ENCODE measurements at regions not wholly inside any gene's neighbourhood (a gene's known extent, or its start where the extent isn't known, plus 50 kb on each side); places are given as distances from the start of the nearest gene placed in this dataset.

DNA sequence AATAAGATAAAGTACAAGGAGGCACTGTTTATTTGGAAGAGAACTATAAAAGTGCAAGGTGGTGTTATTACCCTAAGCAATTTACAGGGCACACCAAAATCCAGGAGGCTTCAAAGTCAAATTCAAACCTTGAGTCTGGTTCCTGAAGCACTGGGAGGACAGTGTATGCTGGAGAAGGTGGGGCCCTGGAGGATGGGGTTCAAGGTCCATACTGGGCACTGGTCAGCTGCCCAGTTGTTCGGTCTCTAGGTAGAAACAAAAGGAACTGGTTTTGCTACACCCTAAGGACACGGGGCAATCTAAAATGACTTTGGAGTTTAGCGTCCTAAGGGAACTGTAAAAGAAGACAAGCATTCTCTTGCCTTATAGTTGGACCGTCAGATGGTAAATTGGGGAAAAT is 78.4 kb upstream of the ELMO1 start:
- Histone ChIP-seq H3K27ac (no peak overlapping the region), H3K4me1 (no peaks in the 10 kb centered on the region), H3K36me3 (no peaks in the 10 kb centered on the region), H3K9me3 (no peaks in the 10 kb centered on the region), H3K4me3 (no peak overlapping the region), H3K27me3 (no peaks in the 10 kb centered on the region)
- no peak for DNase-seq
- TF ChIP-seq CTCF (IDR thresholded peaks at IDR 0.05) = no peak
- intact Hi-C loops (cut with DNase I; ENCODE audit: low total_unique reads) = no loop called here

DNA sequence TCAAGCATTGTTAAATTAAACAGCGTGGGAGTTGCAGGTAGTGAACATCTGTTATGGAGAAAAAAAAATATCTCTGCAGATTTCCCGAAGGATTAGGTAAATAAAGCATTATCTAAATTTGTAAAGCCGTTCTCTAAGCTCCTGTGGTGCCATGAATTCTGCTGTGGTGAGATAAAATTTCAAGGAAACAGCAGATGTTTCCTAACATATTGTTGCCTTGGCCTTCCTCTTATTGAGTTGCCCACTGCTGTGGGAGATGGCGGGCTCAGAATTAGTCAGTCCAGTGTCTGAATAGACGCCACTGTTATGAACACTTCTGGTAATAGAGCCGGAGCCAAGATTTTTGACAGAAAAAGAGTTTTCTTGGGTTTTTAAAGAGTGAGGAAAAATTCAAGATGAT is 82.6 kb upstream of the ELMO1 start:
- Histone ChIP-seq H3K27me3 (no peaks in the 10 kb centered on the region), H3K27ac (no peak overlapping the region), H3K4me3 (no peak overlapping the region), H3K9me3 (no peaks in the 10 kb centered on the region), H3K36me3 (no peaks in the 10 kb centered on the region), H3K4me1 (peaks cover 0 to 10% (median 1%) of the 10 kb centered on the region in 4 donors)
- no peak for TF ChIP-seq CTCF (IDR thresholded peaks at IDR 0.05)
- intact Hi-C loops (cut with DNase I; ENCODE audit: low total_unique reads) = no loop called here
- no peak for DNase-seq

DNA sequence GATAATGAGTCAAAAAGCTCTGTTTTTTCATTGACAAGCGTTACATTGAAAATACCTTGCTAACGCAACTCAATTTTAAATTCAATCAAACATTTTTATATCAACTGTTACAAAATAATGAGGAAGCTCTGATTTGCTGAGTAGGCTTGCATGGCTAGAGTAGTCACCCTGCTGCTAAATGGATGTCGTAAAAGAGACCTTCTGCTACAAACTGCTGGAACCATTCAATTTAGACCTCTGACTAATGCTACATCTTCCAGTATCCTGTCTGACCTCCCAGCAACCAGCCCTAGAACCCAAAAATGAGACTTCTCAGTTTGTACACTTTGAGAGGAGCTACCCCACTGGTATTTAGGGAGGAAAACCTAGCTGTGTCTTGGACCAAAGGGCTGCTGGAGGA is 84.0 kb upstream of the ELMO1 start:
- no peaks in the 10 kb centered on the region for H3K27me3 ChIP-seq
- no peak overlapping the region for H3K4me3 ChIP-seq
- no peak for TF ChIP-seq CTCF (IDR thresholded peaks at IDR 0.05)
- no peaks in the 10 kb centered on the region for H3K9me3 ChIP-seq
- H3K36me3 ChIP-seq = no peaks in the 10 kb centered on the region
- intact Hi-C loops (cut with DNase I; ENCODE audit: low total_unique reads) = no loop called here
- H3K27ac ChIP-seq = no peak overlapping the region
- DNase-seq = no peak
- H3K4me1 ChIP-seq = peaks cover 0 to 23% (median 11%) of the 10 kb centered on the region in 4 donors

GRCh38 chr7:37534893-37535610 is 86.4 kb upstream of the ELMO1 start:
- H3K9me3 ChIP-seq = no peaks in the 10 kb centered on the region
- TF ChIP-seq CTCF (IDR thresholded peaks at IDR 0.05) = no peak
- H3K4me3 ChIP-seq = no peak overlapping the region
- H3K4me1 ChIP-seq = peaks cover 0 to 23% (median 11%) of the 10 kb centered on the region in 4 donors
- H3K27me3 ChIP-seq = no peaks in the 10 kb centered on the region
- H3K36me3 ChIP-seq = no peaks in the 10 kb centered on the region
- intact Hi-C loops (cut with DNase I; ENCODE audit: low total_unique reads) = no loop called here
- DNase-seq = no peak
- no peak overlapping the region for H3K27ac ChIP-seq

- Histone ChIP-seq H3K4me3 (no peak overlapping the region), H3K9me3 (no peaks in the 10 kb centered on the region), H3K4me1 (peaks cover 0 to 23% (median 11%) of the 10 kb centered on the region in 4 donors), H3K27ac (peak overlapping the region in 1 of 2 donors; percentile 48), H3K27me3 (no peaks in the 10 kb centered on the region), H3K36me3 (no peaks in the 10 kb centered on the region)
- DNase-seq = no peak
- no peak for TF ChIP-seq CTCF (IDR thresholded peaks at IDR 0.05)
- intact Hi-C loops (cut with DNase I; ENCODE audit: low total_unique reads) = no loop called here
These were observed 87.2 kb upstream of the ELMO1 start for GRCh38 chr7:37535841-37536240.
